ENCODE measurements at regions not wholly inside any gene's neighbourhood (a gene's known extent, or its start where the extent isn't known, plus 50 kb on each side); places are given as distances from the start of the nearest gene placed in this dataset.

DNA sequence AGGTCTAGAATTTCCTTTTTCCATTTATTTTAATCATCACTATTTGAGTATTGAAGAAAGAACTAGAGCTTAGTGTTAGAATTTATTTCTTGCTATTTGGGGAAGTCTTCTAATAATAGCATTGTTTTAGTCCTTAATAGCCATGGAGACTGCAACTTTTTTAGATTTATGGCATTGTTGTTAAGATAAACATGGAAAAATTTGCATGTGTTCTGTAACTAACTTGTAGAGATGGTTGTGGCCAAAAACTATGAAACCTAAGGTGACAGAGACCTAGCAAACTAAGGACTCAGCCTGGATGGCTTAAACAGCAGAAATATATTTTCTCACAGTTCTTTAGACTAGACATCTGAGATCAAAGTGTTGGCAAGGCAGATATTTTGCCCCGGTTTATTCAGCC, 246.4 kb downstream of the SPRY2 start:
- DNase-seq (ENCODE audit: low spot score): no peak
- no peak for ATAC-seq (ENCODE audit: low FRiP score)
- TF ChIP-seq CTCF (IDR thresholded peaks at IDR 0.05): no peak

- DNase-seq (ENCODE audit: low spot score) (no peak), ATAC-seq (ENCODE audit: low FRiP score) (no peak)
- TF ChIP-seq CTCF (IDR thresholded peaks at IDR 0.05): no peak
Observed at GRCh38 chr13:80093888-80094287, 247.0 kb downstream of the SPRY2 start.

DNA sequence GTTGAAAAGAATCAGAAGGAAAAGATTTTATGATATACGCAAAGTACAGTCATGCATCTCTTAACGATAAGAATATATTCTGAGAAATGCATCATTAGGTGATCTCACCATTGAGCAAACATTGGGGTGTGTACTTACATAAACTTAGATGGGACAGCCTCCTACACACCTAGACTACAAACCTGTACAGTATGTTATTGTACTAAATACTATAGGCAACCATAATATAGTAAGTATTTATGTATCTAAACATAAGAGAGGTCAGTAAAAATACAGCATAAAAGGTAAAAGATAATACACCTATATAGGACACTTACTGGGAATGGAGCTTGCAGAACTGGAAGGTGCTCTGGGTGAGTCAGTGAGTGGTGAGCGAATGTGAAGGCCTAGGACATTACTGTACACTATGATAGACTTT, 254.6 kb downstream of the SPRY2 start:
- TF ChIP-seq CTCF (IDR thresholded peaks at IDR 0.05): no peak
- no peak for DNase-seq (ENCODE audit: low spot score)
- no peak for ATAC-seq (ENCODE audit: low FRiP score)

GRCh38 chr13:80083853-80084676, 256.9 kb downstream of the SPRY2 start:
- ATAC-seq (ENCODE audit: low FRiP score) (peak; percentile 87), DNase-seq (ENCODE audit: low spot score) (no peak)
- no peak for TF ChIP-seq CTCF (IDR thresholded peaks at IDR 0.05)

DNA sequence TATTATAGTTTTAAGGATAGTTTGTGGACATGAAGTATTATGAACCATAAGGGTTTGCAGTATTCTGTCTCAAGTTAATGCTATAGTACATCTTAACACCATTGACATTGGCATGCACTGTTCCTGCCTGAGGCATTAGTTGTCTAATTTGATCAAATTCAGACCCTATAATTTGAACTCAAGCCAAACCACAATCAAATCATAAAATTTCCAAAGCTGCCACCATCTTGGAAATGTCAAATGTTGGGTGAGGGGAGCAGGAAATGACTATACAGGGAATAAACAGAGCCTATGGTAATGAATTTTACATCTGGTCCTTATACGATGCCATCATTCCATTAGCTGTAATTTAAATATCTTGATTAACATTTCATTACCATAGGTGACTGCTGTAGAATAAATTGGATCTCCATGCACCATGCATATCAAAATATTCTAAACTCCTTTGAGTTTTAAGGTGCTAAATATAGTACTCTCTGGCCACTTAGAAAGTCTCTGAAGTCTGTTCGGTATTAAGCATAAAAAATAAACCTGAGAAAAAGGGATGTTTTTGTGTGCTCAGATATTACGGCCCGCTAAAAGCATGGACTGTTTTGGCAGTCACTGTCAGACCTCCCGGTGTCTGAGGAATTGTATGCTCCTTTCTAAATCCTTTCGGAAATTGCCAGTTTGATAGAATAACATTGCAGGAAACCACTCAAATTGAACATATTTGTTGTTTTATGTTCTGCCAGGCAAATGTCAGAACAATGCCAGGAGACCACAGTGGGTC, 257.7 kb downstream of the SPRY2 start:
- no peak for DNase-seq (ENCODE audit: low spot score)
- TF ChIP-seq CTCF (IDR thresholded peaks at IDR 0.05): no peak
- ATAC-seq (ENCODE audit: low FRiP score): peak; percentile 11

DNA sequence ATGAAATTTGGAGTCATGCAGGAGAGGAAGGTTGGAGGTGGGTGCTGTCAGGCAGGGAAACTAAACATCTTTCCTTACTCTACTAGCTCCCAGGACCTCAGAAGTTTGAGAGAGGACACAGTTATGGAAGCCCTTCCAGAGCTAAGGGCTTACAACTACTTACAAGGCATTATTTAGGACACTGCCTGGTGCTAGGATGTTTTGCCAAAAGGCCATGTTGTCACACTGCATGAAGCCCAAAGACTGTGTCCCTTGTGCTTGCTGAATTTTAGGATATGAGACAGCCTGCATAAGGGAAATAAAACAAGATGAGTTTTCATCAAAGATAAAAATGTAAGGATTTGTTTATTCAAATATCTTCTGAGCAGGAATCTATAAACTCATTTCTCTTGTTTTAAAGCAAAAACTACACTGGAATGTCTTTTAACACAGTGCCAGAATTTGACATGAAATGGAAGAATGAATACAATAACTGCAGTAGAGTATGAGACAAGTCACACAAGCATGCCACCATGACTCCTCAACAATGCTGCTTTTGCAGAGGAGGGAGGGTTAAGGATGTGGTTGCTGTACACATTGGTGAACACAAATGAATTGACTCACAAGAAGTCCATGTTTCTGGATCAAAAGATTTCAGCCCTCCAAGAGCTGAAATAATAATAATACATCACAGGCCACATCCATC, 258.4 kb downstream of the SPRY2 start:
- ATAC-seq (ENCODE audit: low FRiP score): no peak
- no peak for TF ChIP-seq CTCF (IDR thresholded peaks at IDR 0.05)
- DNase-seq (ENCODE audit: low spot score): no peak

All from omental fat pad (tissue), 3 donors.